ENCODE measurements at regions not wholly inside any gene's neighbourhood (a gene's known extent, or its start where the extent isn't known, plus 50 kb on each side); places are given as distances from the start of the nearest gene placed in this dataset.

DNA sequence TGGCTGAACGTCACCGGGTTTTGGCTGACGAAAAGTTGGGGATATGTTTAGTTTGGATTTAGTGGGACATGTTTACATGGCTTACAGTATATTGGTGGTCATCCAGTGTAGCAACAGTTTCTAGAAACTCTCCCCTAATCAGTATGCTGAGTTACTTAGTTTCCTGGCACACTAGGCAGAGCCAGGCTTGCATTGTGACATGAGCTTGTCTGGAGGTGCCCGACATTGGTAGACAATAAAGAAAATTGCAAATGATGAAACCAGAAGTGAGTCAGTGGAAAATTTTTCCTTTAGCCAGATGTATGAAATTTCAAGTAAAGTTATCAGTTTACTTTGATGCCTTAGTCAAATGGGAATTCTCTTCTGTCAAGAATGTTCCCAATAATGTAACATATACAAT is 276.1 kb downstream of the RDH14 start:
- Histone ChIP-seq H3K79me1 (ENCODE audit: low read depth in 1 of 2, low read length in 2 of 2) (no peaks in the 10 kb centered on the region), H2AFZ (replicated peaks; ENCODE audit: low read length, poor library complexity) (no peak overlapping the region), H2BK5ac (ENCODE audit: low read depth, low read length, poor library complexity, severe bottlenecking) (no peak overlapping the region), H3K36me3 (ENCODE audit: control insufficient read depth, insufficient read depth, low read length) (no peaks in the 10 kb centered on the region), H3K27ac (ENCODE audit: insufficient read depth, low read length) (no peak overlapping the region), H3K4me1 (ENCODE audit: control insufficient read depth, insufficient read depth, low read length) (no peaks in the 10 kb centered on the region), H3K23ac (ENCODE audit: low read depth, low read length) (no peak overlapping the region), H4K20me1 (ENCODE audit: insufficient read depth, low read length) (no peaks in the 10 kb centered on the region), H3K9me1 (ENCODE audit: insufficient read depth, low read length) (no peaks in the 10 kb centered on the region), H3K4me2 (ENCODE audit: low read depth, low read length) (no peak overlapping the region), H3K56ac (ENCODE audit: extremely low read depth, insufficient read depth, low read length) (no peak overlapping the region), H3K9ac (ENCODE audit: low read depth, low read length) (no peak overlapping the region), H2BK15ac (ENCODE audit: low read depth, low read length) (no peak overlapping the region), H3K9me3 (ENCODE audit: control insufficient read depth, insufficient read depth, low read length) (no peaks in the 10 kb centered on the region), H3K27me3 (ENCODE audit: control insufficient read depth, insufficient read depth, low read length) (no peaks in the 10 kb centered on the region), H2AK9ac (replicated peaks; ENCODE audit: low read depth, low read length, poor library complexity) (no peak overlapping the region), H4K5ac (ENCODE audit: low read depth, low read length) (no peak overlapping the region), H3K4me3 (ENCODE audit: insufficient read depth, low read depth, low read length) (no peak overlapping the region), H2BK120ac (ENCODE audit: low read depth, low read length) (no peak overlapping the region), H4K8ac (ENCODE audit: low read depth in 2 of 2, low read length in 2 of 2) (no peak overlapping the region), H2AK5ac (ENCODE audit: low read depth, low read length) (no peak overlapping the region), H4K91ac (ENCODE audit: insufficient read depth, low read depth, low read length) (no peak overlapping the region), H2BK20ac (ENCODE audit: low read depth, low read length) (no peak overlapping the region), H3K18ac (ENCODE audit: low read depth, low read length) (no peak overlapping the region), H3K4ac (ENCODE audit: low read depth, low read length) (no peak overlapping the region), H3K14ac (replicated peaks; ENCODE audit: low read depth, low read length) (no peak overlapping the region)
- CTCF ChIA-PET = no interaction called here
- no CpG with 5 or more reads among the region's 4 CpGs for WGBS, 2 experiments (ENCODE audit: extremely low coverage in 2 of 2, insufficient read length in 1 of 2)
- in situ Hi-C loops (cut with MboI; ENCODE audit: low sequenced_read_pairs) (no loop called here), dilution Hi-C loops (cut with HindIII; ENCODE audit: low sequenced_read_pairs, unreplicated experiment) (no loop called here), intact Hi-C loops (cut with micrococcal nuclease) (no loop called here)
- POLR2A ChIA-PET (ENCODE audit: unreplicated experiment) = no interaction called here
- ATAC-seq (ENCODE audit: low read depth) (no peak), DNase-seq (peak; percentile 12)
- TF ChIP-seq CHD1 (IDR thresholded peaks at IDR 0.05; ENCODE audit: low read depth, low read length) (no peak), RAD21 (IDR thresholded peaks at IDR 0.05; ENCODE audit: low read length) (no peak), NFE2L2 (IDR thresholded peaks at IDR 0.05; ENCODE audit: low read depth, low read length) (no peak), CEBPB (IDR thresholded peaks at IDR 0.05; ENCODE audit: low read depth, low read length) (no peak), POLR2A (IDR thresholded peaks at IDR 0.05; ENCODE audit: low read depth, low read length) (no peak), BHLHE40 (IDR thresholded peaks at IDR 0.05; ENCODE audit: low read depth, low read length) (no peak), RFX5 (IDR thresholded peaks at IDR 0.05; ENCODE audit: low read depth, low read length) (no peak), MXI1 (IDR thresholded peaks at IDR 0.05; ENCODE audit: borderline replicate concordance, low read depth, low read length) (no peak), RCOR1 (IDR thresholded peaks at IDR 0.05; ENCODE audit: insufficient replicate concordance, low read length) (no peak), FOS (IDR thresholded peaks at IDR 0.05; ENCODE audit: low read depth, low read length) (no peak), MAZ (IDR thresholded peaks at IDR 0.05; ENCODE audit: borderline replicate concordance, low read depth, low read length) (no peak), SMC3 (IDR thresholded peaks at IDR 0.05; ENCODE audit: low read depth, low read length) (no peak)
- TF ChIP-seq, protein P1, sequence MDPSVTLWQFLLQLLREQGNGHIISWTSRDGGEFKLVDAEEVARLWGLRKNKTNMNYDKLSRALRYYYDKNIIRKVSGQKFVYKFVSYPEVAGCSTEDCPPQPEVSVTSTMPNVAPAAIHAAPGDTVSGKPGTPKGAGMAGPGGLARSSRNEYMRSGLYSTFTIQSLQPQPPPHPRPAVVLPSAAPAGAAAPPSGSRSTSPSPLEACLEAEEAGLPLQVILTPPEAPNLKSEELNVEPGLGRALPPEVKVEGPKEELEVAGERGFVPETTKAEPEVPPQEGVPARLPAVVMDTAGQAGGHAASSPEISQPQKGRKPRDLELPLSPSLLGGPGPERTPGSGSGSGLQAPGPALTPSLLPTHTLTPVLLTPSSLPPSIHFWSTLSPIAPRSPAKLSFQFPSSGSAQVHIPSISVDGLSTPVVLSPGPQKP (IDR thresholded peaks at IDR 0.05; ENCODE audit: borderline replicate concordance, low read depth, low read length) = no peak
- TF ChIP-seq, protein P2, sequence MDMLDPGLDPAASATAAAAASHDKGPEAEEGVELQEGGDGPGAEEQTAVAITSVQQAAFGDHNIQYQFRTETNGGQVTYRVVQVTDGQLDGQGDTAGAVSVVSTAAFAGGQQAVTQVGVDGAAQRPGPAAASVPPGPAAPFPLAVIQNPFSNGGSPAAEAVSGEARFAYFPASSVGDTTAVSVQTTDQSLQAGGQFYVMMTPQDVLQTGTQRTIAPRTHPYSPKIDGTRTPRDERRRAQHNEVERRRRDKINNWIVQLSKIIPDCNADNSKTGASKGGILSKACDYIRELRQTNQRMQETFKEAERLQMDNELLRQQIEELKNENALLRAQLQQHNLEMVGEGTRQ (IDR thresholded peaks at IDR 0.05; ENCODE audit: low read depth, low read length) = no peak
- BruUV-seq (replicated peaks) = no TSS peak

Measured in IMR-90 (cell line).